Suprapubic skin (tissue), 4 donors: ENCODE measurements at regions not wholly inside any gene's neighbourhood (a gene's known extent, or its start where the extent isn't known, plus 50 kb on each side); places are given as distances from the start of the nearest gene placed in this dataset.

Experiments used
- DNase-seq, 2 donors: peaks; one replicate each; pipeline ENCODE4 v3.0.0-alpha.2; 2019; ENCODE audit warnings: low spot score in 2 of 2
- H3K27ac ChIP-seq: fragments of 200-600 bp; sonication (generic); one replicate; pipeline ENCODE4 v1.5.1; 2019
- H3K27me3 ChIP-seq: fragments of 200-600 bp; sonication (generic); one replicate; pipeline ENCODE4 v1.5.1; 2019
- H3K36me3 ChIP-seq: fragments of 200-600 bp; sonication (generic); one replicate; pipeline ENCODE4 v1.5.1; 2019
- H3K4me1 ChIP-seq: fragments of 200-600 bp; sonication (generic); one replicate; pipeline ENCODE4 v1.5.1; 2019
- H3K4me3 ChIP-seq: fragments of 200-600 bp; sonication (generic); one replicate; pipeline ENCODE4 v1.5.1; 2019; ENCODE audit warnings: mild to moderate bottlenecking
- H3K9me3 ChIP-seq: fragments of 200-600 bp; sonication (generic); one replicate; pipeline ENCODE4 v1.5.1; 2019
- CTCF ChIP-seq, 2 donors: fragments of 200-600 bp in 1 of 2; fragments of 450-650 bp in 1 of 2; sonication (generic) in 1 of 2; IDR thresholded peaks; one replicate each; pipeline ENCODE4 v1.5.1; 2016 to 2019; ENCODE audit warnings: antibody characterized with exemption in 2 of 2, mild to moderate bottlenecking in 1 of 2, moderate library complexity in 1 of 2
- EP300 ChIP-seq: sonication (generic); formaldehyde crosslinking; IDR thresholded peaks from one replicate; pipeline ENCODE4 v1.6.1; 2017; ENCODE audit warnings: antibody characterized with exemption
- POLR2A ChIP-seq, 2 donors: fragments of 450-650 bp; IDR thresholded peaks; one replicate each; pipeline ENCODE4 v1.6.1; 2017; ENCODE audit warnings: antibody characterized with exemption in 2 of 2, mild to moderate bottlenecking in 2 of 2, moderate library complexity in 2 of 2
- POLR2AphosphoS5 ChIP-seq, 3 donors: sonication (generic); formaldehyde crosslinking; IDR thresholded peaks; one replicate each; pipeline ENCODE4 v1.6.1; 2017; ENCODE audit warnings: antibody characterized with exemption in 3 of 3
- WGBS: methylation state at CpG from one replicate; pipeline ENCODE4 v1.1.5; 2018; 5-methylcytosine and 5-hydroxymethylcytosine counted together

DNA sequence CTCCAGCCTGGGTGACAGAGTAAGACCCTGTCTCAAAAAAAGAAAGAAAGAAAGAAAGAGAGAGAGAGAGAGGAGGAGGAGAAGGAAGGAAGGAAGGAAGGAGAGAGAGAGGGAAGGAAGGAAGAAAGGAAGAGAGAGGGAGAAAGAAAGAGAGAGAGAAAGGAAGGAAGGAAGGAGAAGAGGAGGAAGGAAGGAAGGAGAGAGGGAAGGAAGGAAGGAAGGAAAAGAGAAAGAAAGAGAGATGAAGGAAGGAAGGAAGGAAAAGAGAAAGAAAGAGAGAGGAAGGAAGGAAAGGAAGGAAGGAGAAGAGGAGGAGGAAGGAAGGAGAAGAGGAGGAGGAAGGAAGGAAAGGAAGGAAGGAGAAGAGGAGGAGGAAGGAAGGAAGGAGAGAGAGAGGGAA is 82.2 kb upstream of the ATP1B1 start:
- no peaks in the 10 kb centered on the region for H3K27me3 ChIP-seq
- no peak for DNase-seq
- TF ChIP-seq EP300 (no peak), CTCF (IDR thresholded peaks at IDR 0.05) (no peak), POLR2A (IDR thresholded peaks at IDR 0.05) (no peak)

DNA sequence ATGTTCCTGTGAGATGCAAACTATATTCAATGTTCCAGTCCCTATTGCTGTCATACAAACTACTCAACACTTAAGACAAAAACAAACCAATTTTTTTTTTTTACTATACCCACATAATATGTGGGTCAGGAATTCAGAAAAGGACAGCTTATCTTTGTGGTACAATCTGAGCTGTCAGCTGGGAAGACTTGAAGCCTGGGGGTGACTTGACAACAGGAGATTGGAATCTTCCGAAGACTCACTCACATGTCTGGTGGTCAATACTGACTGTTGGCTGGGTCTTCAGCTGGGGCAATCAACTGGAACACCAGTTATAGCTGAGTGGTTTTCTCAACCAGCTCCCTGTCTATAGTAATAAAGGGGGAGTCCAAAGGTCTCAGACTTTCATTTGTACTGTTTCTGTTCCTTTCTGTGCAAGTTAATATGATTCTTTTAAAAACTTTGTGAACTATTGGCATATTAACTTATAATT is 81.7 kb upstream of the ATP1B1 start:
- H3K36me3 ChIP-seq: no peaks in the 10 kb centered on the region
- no peak overlapping the region for H3K27ac ChIP-seq
- no peak overlapping the region for H3K4me3 ChIP-seq
- DNase-seq: no peak
- TF ChIP-seq POLR2A (IDR thresholded peaks at IDR 0.05): no peak
- no peak for TF ChIP-seq POLR2AphosphoS5 (IDR thresholded peaks at IDR 0.05)
- no peak for TF ChIP-seq EP300
- no peak for TF ChIP-seq CTCF (IDR thresholded peaks at IDR 0.05)
- no peaks in the 10 kb centered on the region for H3K27me3 ChIP-seq
- H3K4me1 ChIP-seq: no peaks in the 10 kb centered on the region
- WGBS: 67% methylated on average over 1 of the region's 1 CpG
- H3K9me3 ChIP-seq: no peaks in the 10 kb centered on the region

More for the DNA sequence above, 82.2 kb upstream of the ATP1B1 start:
- H3K4me3 ChIP-seq: no peak overlapping the region
- no peaks in the 10 kb centered on the region for H3K36me3 ChIP-seq
- no peaks in the 10 kb centered on the region for H3K9me3 ChIP-seq
- H3K4me1 ChIP-seq: no peaks in the 10 kb centered on the region
- no peak overlapping the region for H3K27ac ChIP-seq

GRCh38 chr1:169025412-169025811 is 81.1 kb upstream of the ATP1B1 start:
- H3K9me3 ChIP-seq: no peaks in the 10 kb centered on the region
- no peaks in the 10 kb centered on the region for H3K27me3 ChIP-seq
- H3K27ac ChIP-seq: no peak overlapping the region
- H3K36me3 ChIP-seq: no peaks in the 10 kb centered on the region
- TF ChIP-seq EP300 (no peak), POLR2A (IDR thresholded peaks at IDR 0.05) (no peak), POLR2AphosphoS5 (IDR thresholded peaks at IDR 0.05) (no peak), CTCF (IDR thresholded peaks at IDR 0.05) (no peak)
- no peaks in the 10 kb centered on the region for H3K4me1 ChIP-seq
- H3K4me3 ChIP-seq: no peak overlapping the region
- 100% methylated on average over 1 of the region's 1 CpG for WGBS
- DNase-seq: no peak

DNA sequence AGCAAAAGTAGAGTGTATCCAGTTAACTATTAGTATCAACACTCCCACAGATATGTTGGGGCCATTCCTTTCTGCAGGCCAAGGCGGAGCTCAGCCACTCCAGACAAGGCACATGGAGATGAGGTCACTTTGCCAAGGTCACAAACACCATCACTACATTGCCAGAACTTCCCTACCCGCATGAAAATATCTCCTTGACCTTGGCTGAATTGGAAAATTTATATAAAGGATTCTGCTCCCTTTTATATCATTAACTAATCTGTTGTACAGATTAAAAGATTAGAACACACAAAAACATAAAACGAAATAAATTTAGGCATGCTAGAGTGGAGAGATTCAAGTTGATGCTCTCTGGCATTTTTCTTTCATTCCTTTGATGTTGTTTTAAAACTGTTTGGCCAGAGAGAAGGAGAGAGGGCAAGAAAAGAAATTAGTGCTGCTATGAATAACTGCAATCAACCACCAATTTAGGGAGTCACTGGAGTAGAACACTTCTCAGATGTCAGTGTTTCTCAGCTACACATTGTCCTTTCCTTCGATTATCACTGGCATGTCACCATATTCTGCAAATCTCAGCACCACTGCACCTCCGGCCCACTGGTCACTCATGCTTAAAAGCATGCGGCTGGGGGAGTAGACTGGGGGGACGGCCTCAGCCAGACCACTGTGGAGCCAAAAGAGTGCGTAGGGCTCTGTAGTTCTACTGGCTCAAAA is 78.7 kb upstream of the ATP1B1 start:
- 85% methylated on average over 8 of the region's 8 CpGs for WGBS
- no peaks in the 10 kb centered on the region for H3K27me3 ChIP-seq
- no peak overlapping the region for H3K27ac ChIP-seq
- TF ChIP-seq POLR2A (IDR thresholded peaks at IDR 0.05) (no peak), CTCF (IDR thresholded peaks at IDR 0.05) (no peak), POLR2AphosphoS5 (IDR thresholded peaks at IDR 0.05) (no peak), EP300 (no peak)
- H3K4me3 ChIP-seq: no peak overlapping the region
- H3K9me3 ChIP-seq: no peaks in the 10 kb centered on the region
- H3K36me3 ChIP-seq: no peaks in the 10 kb centered on the region
- no peaks in the 10 kb centered on the region for H3K4me1 ChIP-seq
- no peak for DNase-seq

- no peaks in the 10 kb centered on the region for H3K4me1 ChIP-seq
- no peaks in the 10 kb centered on the region for H3K36me3 ChIP-seq
- TF ChIP-seq EP300: no peak
- no peak overlapping the region for H3K27ac ChIP-seq
- 36% methylated on average over 5 of the region's 5 CpGs for WGBS
- no peak for DNase-seq
- no peaks in the 10 kb centered on the region for H3K27me3 ChIP-seq
- no peaks in the 10 kb centered on the region for H3K9me3 ChIP-seq
- no peak overlapping the region for H3K4me3 ChIP-seq
Observed at GRCh38 chr1:169031566-169032224, 74.8 kb upstream of the ATP1B1 start.
